ENCODE measurements at regions not wholly inside any gene's neighbourhood (a gene's known extent, or its start where the extent isn't known, plus 50 kb on each side); places are given as distances from the start of the nearest gene placed in this dataset.

DNA sequence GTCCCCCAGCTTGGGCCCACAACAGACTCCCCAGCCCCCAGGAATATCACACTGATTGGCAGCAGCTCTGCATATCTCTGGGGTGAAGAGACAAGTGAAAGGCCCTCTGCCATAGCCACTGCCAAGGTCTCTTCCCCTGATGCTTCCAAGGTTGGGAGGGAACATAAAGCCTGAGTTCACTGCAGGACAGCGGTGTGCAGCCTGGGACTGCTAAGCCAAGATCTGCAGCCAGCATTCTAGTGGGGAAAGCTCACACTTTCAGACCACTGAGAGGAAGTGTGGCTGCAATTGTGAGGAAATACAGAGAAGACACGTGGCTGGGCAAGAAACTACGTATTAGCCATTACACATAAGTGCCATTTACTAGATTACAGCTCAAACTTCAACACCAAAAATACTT is 100.7 kb downstream of the MAIP1 start:
- DNase-seq = no peak

DNA sequence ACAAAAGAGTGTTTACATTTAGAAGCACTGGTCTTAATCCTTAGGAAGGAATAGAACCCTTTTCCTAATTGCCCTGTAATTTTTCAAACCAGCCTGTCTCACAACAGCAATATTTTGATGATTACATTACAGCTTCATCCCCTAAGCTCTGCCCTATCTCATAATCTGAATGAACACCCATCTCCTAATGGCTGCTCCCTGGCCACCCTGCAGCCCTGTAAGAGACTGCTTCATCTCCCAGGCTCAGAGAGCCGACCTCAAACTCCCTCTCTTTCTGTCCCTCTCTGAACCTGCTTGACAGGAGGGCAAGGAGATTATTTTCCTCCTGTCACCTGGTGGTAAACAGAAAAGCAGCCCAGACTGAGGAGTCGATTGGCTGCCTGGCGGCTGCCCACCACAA is 107.8 kb downstream of the MAIP1 start:
- no peak for DNase-seq

DNA sequence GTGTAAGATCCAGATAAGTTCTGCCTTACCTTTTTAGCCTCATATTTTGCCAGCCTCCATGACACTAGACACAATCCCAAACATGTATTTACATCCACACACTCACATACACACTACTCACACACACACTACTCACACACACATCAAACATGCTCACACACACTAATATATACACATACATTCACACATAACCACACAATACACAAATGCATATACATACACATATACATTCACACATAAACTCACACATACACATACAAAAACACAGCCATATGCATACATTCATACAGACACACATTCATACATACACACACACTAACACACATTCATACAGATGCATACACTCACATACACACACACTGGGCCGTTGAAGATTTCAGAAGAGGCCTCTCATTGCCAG is 109.5 kb downstream of the MAIP1 start:
- DNase-seq = no peak

DNA sequence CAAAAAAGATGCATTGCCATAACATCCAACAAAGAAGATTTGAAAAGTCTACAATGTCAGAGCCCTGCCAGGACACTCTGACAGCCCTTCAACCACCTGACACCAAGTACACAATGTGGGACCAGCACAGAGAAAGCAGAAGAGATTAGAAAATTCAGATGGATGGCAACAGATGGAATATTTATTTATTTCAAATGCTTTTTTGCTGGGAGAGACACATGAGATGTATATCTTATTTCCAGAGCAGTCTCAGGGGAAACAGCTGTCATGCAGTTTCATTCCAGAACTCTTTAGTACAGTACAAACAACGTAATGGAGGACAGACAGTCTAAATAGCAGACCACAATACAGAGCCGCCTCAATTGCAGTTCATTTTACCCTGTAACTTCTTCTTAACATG is 110.1 kb downstream of the MAIP1 start:
- DNase-seq = no peak

DNA sequence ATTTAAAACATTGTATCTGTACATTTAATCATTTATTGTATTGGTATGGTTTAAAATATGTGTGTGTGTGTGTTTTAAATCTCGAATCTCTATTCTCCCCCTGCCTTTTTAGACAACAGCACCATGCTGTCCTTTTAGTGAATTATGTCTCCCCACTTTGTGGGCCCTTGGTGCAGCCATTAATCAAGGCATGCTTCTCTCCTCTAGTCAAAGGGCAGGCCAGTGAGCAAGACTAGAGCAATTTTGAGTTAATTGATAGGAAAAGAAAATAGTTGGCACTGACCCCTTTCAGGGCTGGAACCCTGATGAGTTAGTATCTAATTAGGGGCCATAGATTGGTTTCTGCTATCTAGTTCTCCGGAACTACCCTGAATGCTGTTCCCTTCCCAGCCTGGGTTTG is 111.0 kb downstream of the MAIP1 start:
- DNase-seq = no peak

DNA sequence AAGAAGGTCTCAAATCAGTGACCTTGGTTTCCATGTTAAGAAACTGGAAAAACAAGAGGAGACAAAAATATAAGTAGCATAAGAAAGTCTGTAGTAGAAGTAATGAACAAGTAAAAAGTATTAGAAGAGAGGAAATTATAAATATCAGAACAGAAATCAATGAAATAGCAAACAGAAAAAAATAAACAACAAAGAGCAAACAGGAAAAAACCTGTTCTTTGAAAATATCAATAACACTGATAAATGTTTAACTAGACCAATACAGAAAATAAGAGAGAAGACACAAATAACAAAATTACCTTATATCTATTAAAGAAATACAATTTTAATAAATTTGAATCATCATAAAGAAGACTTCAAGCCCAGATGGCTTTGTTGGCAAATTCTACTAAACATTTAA is 113.3 kb downstream of the MAIP1 start:
- no peak for DNase-seq

DNA sequence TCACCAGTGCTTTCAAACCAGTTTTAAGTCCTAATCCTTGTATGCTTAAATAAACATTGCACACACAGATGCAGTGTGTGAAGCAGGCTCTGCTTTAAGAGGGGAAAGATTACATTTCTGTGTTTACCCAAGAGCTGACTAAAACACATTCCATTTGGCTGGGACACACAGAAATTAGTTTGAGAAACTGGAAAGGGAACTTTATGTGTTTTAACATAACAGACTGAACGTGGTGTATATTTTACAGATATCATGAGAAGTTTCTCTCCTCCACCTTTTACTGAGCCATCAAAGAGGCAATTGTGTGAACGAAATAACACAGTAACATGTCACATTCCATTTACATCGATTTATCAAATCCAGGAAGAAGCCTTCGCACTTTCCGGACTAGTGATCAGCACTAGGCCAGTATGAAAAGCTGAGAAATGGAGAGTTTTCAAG is 121.8 kb downstream of the MAIP1 start:
- DNase-seq = no peak

DNA sequence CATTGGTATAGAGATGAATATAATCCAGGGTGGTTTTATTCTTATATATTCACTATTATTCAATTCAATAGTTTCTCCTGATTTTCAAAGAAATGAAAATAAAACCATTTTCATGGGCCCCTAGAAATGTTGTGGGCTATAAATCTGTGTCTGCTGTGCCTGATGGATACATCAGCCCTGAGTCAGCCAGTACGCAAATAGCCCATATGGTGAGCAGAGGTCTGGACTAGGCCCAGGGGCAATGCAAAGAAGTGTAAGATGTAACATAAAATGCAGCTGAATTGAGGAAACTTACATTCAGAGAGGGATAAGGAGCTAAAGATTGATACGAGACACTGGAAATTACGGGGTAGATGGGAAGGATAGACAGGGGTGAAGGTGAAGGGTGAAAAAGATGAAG is 122.5 kb downstream of the MAIP1 start:
- no peak for DNase-seq

DNA sequence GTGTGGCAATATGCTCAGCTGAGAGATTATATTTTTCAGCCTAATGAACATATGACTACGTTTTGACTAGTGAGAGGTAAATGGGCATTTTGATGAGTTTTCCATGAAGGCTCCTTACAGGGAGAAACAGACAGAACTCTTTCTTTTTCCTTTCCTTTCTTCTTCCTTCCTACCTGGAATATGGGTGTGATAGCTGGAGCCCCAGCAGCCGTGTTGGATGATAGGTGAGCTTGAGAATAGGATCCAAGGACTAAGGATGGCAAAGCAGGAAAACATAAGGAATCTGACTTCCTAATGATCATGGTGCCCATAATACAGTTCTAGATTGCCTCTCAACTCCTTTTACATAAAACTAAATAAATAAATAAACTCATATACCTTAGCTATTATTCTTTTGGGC is 124.0 kb downstream of the MAIP1 start:
- DNase-seq = no peak

DNA sequence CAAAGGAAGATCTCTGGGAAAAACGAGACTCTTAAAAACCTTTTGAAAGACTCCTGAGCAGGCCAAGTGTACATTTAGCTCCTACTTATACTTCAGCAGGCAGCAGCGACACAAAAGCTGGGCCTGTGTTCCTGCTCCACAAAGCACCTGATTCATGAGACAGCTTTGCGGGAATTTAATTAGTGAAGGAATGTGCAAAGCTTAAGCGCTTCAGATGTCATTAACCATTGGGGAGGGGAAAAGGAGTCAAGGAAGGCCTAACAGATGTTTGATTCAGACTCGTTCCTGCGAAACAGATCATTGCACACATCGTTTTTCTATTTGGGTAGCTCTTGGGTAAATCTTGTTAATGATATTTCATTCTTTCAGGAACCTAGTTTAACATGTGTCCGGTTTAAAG is 125.9 kb downstream of the MAIP1 start:
- no peak for DNase-seq

DNA sequence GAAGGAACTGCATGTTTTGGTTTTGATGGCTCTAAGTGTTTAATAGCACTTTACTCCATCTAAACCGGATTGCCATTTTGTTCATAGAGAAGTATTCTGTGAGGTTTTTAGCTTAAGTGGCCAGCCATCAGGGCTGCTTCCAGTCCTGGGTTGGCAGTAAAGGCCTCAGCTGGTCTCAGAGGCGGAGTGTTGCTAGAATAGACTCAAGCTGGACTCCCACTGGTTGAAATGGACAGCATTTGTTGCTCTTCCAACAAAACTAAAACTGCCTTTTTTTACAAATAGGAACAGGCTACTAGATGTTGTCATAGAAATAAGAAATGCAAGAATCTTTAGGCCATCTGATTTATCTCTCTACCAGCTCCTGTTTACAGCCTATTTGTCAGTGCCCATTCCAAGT is 126.4 kb downstream of the MAIP1 start:
- no peak for DNase-seq

DNA sequence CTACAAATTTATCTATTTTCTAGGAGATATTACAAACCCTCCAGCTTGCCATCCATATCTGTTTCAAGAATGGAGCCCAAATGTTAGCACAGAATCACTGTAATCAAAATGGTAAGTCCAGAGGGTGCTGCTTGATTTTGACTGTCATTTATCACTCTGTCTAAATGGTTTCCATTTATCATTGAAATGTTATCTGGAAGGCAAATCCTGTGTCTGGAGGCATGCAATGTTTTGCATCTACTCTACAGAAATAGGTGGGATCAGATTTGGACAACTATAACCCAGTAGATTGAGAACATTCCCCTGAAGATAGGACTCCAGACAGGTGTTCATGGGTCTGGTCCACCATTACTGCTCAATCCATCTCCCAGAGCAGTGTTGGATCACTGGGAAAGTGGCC is 128.7 kb downstream of the MAIP1 start:
- no peak for DNase-seq

DNA sequence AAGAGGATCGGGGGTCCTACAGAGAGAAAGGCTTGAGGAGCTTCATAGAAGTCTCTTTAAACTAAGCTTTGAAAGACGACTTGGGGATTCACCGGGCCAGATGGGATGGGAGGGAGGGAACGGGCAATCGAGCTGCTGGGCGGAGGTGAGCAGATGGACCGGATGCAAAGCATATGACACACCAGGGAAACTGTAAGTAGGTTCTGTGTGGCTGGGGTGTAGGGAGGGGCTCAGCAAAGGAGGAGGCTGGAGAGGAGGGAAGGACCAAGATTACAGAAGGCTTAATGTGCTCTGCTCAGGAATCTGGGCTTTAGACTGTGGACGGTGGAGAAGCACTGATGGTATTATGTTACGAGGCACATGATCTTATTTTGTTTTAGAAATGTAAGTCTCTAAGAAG is 131.5 kb downstream of the MAIP1 start:
- DNase-seq = no peak

DNA sequence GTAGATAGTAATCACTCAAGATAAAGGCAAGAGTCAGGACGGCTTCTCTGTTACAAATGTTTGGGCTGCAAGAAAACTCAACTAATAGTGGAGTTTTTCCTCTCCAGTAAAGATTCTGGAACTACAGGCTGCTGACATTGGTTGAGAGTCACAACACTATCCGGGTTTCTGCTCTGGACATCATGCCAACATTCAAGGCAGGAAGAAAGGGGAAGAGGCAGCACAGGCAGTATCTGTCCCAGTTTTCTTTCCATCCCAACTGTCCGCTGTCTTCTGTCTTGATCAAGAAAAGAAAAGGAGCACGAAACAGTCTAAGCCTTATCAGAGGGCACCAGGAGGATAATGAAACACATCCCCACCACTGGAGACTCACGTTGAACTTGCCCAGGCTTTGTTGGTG is 132.1 kb downstream of the MAIP1 start:
- DNase-seq = no peak

DNA sequence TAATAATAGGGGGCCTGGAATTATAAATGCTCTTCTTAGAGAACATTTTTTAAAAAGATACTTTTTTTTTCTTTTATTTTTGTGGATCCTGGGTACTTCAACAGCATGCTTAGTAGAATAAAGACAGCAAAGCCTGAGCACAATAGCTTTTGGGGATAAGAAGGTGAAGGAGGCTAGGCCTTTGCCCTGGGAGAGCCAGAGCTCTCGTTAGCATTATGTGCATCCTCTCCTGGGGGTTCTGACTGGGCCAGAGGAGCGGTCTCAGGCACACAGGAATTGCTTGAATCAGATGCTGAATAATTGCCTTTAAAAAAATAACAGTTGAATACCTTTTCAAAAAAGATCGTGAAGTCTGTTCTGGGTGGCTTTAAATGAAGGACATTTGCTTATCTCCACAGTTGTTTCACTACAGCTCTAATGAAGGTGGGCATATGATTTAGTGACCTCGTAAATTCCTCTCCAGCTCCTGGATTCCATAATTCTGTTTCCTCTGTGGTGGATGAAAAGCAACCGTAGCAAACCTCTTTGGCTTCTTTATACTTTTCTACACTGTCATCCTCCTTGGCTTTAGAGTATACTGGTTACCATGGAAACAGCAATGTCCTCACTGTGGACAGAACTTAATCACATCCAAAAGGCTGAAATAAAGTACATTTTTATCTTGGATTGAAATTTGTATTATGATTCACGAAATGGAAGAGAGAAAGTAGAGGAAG is 133.8 kb downstream of the MAIP1 start:
- no peak for DNase-seq

DNA sequence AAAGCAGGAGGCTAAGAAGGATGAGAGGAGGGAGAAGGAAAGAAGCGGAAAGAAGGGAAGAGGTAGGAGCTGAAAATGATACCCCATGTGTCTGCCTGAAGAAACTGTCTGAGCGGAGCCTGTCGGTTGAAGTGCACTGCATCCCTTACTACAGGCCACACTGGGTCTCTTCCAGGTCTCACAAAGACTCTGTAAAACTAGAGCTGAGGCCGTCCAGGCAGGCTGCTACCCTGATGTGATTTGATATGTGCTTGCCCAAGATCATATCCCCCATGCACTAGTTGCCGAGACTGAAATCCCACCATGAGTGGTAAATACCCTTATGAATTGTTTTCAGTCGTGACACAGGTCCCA is 134.4 kb downstream of the MAIP1 start:
- DNase-seq = no peak

DNA sequence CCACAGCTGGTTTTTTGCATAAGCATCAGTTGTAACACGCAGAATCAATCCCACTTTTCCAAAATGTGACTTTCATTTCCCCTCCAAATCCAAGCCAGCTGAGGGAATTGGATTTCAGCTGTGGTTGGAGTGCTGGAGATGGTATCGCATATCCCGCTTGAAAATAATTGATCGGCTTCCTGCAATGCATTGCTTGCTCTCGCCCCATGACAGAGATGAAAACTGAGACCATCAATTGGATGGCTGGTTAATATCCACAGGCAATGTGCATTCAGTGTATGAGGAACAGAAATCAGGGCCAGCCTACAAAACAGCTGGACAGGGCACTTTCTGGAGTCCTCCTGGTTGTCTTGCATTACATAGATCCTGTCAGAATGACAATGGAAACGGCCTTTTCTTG is 135.3 kb downstream of the MAIP1 start:
- DNase-seq = no peak

DNA sequence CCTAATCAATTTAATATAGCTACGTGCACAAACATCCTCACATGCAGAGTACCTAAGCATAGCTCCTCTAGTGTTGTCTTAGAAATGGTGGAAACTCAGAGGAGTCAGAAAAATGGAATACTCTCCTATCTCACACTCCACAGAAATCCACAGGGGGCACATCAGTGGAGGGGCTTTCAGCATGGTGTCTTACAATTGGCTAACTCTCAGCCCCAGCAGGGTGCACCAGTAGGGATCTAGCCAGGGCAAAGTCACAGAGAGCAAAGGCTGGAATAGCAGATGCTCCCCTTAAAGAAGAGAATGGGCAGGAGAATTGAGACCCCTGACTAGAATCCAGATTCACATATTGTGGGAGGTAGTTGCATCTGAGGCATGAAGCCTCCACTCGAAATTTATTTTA is 135.7 kb downstream of the MAIP1 start:
- no peak for DNase-seq

DNA sequence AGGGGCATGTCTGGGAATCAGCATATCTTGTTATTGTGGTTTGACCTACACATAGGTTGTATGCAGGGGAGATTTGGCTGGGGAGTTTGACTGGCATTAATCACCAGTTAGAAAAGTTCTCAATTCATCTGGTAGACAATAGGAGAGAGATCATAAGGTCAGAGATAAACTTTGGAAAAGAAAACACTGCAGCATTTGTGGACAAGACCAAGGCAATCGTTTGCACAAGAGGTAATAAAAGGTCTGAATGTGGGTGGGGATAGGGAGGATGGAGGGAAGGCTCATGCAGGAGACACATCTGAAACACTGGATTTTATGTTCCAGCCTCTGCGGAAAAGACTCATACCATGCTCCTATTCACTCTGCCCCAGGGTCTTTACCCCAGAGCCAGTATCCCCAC is 136.9 kb downstream of the MAIP1 start:
- DNase-seq = no peak

DNA sequence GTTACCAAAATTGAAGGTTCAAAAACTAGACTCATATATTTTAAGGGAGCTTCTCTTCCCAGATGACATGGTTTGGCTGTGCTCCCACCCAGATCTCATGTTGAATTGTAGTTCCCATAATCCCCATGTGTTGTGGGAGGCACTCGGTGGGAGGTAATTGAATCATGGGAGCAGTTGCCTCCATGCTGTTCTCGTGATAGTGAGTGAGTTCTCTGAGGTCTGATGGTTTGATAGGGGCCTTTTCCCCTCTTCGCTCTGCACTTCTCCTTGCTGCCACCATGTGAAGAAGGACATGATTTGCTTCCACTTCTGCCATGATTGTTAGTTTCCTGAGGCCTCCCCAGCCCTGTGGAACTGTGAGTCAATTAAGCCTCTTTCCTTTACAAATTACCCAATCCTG is 140.1 kb downstream of the MAIP1 start:
- no peak for DNase-seq

DNA sequence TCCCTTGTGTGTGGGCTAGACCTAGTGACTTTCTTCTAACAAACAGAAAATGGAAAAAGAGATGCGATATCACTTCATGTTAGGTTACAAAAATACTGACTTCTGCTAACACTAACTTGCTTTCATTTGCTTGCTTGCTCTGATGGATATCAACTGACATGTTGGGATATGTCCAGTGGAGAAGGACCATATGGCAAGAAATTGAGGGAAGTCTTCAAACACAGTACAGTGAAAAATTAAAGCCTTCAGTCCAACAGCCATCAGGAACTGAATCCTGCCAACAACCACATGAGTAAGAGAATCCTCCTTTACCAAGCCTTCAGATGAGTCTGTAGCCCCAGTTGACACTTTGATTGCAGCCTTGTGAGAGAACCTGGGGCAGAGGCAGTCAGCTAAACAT is 143.9 kb downstream of the MAIP1 start:
- DNase-seq = no peak

DNA sequence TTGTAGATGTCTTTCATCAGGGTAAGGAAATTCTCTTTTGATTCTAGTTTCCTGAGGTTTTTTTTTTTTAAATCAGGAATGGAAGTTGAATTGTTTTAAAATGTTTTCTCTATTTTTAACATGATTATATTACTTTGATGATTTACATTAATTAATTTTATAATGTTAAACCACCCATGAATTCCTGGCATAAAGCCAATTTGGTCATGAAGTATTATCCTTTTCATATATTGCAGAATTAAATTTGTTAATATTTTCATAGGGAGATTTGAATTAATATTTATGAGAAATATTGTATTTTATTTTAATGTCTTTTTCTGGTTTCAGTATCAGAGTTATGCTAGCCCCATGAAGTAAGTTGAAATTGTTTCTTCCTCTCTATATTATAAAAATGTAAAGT is 144.6 kb downstream of the MAIP1 start:
- DNase-seq = no peak

DNA sequence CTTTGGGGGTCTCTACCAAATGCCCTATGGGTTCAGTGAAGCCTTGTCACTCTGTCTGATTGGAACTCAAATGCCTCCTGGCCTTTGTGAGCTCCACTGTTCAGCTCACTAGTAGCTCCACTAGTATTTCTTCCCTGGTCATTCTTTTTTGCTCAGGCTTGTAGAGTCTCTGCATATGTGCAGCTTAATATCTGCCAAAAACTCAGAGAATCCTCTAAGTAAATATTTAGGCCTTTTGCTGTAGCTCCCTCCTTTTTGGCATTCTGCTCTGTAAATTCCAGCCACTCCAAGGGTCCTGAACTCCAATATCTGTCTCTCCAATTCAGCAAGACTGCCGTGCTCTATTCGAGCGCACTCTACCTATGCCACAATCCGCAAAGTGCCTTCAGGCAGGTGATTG is 146.5 kb downstream of the MAIP1 start:
- DNase-seq = no peak

DNA sequence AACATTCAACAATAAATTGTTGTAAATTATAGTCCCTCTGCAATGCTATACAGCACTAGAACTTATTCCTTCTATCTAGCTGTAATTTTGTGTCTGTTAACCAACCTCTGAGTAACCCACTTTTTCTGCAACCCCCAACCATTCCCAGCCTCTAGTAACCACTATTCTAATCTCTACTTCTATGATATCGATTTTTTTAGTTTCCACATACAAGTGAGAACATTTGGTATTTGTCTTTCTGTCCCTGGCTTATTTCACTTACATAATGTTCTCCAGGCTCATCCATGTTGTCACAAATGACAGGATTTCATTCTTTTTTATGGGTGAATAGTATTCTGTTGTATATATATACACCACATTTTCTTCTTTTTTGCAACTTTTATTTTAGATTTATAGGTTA is 147.6 kb downstream of the MAIP1 start:
- no peak for DNase-seq

DNA sequence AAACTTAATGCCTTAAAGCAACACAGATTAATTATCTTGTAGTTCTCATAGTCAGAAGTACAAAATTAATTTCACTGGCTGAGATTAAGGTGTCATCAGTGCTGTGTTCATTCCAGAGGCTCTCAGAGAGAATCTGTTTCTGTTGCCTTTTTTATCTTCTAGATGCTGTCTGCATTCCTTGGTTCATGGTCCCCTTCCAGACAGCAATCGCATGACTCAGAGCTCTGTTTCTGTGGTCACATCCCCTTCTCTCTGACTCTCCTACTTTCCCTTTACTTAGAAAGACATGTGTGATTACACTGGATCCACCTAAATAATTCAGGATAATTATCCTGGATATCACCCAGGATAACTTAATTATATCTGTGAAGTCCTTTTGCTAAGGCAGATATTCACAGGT is 148.6 kb downstream of the MAIP1 start:
- no peak for DNase-seq

Measured in 8988T (cell line).